ENCODE measurements at regions not wholly inside any gene's neighbourhood (a gene's known extent, or its start where the extent isn't known, plus 50 kb on each side); places are given as distances from the start of the nearest gene placed in this dataset.

DNA sequence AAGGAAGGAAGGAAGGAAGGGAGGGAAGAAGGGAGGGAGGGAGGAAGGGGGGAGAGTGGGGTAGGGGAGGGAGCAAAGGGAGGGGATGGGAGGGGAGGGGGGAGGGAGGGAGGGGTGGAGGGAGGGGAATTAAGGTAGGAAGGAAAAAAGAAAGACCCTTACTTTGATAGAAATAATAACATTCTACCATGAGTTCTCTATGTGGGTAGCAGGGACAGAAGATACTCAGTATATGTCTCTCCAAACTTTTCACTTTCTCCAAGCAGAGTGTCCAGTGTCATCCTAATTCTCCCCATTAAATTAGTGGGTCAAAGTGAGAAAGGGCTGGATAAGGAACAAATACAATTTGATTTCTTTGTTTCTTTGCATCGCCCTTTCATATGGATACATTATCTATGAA, 553.4 kb upstream of the USP15 start:
- Histone ChIP-seq H3K27ac (ENCODE audit: low read depth in 1 of 2, low read length in 2 of 2) (no peak overlapping the region), H3K9ac (ENCODE audit: low read depth in 1 of 2, low read length in 2 of 2) (no peak overlapping the region), H3K27me3 (ENCODE audit: control insufficient read depth in 4 of 4, insufficient read depth in 4 of 4, low read length in 3 of 4) (no peaks in the 10 kb centered on the region), H3K4me3 (ENCODE audit: low read depth in 1 of 3, low read length in 3 of 3) (no peak overlapping the region), H3K36me3 (ENCODE audit: control insufficient read depth in 4 of 4, insufficient read depth in 3 of 4, low read depth in 1 of 4, low read length in 3 of 4) (no peaks in the 10 kb centered on the region), H3K4me1 (ENCODE audit: control insufficient read depth in 4 of 4, insufficient read depth in 4 of 4, low read length in 3 of 4) (no peaks in the 10 kb centered on the region), H3K9me3 (ENCODE audit: control insufficient read depth in 4 of 4, low read length in 3 of 4) (no peaks in the 10 kb centered on the region)
- WGBS = 92% methylated on average over 1 of the region's 1 CpG
- TF ChIP-seq, protein P1, sequence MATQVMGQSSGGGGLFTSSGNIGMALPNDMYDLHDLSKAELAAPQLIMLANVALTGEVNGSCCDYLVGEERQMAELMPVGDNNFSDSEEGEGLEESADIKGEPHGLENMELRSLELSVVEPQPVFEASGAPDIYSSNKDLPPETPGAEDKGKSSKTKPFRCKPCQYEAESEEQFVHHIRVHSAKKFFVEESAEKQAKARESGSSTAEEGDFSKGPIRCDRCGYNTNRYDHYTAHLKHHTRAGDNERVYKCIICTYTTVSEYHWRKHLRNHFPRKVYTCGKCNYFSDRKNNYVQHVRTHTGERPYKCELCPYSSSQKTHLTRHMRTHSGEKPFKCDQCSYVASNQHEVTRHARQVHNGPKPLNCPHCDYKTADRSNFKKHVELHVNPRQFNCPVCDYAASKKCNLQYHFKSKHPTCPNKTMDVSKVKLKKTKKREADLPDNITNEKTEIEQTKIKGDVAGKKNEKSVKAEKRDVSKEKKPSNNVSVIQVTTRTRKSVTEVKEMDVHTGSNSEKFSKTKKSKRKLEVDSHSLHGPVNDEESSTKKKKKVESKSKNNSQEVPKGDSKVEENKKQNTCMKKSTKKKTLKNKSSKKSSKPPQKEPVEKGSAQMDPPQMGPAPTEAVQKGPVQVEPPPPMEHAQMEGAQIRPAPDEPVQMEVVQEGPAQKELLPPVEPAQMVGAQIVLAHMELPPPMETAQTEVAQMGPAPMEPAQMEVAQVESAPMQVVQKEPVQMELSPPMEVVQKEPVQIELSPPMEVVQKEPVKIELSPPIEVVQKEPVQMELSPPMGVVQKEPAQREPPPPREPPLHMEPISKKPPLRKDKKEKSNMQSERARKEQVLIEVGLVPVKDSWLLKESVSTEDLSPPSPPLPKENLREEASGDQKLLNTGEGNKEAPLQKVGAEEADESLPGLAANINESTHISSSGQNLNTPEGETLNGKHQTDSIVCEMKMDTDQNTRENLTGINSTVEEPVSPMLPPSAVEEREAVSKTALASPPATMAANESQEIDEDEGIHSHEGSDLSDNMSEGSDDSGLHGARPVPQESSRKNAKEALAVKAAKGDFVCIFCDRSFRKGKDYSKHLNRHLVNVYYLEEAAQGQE (IDR thresholded peaks at IDR 0.05) = no peak
- TF ChIP-seq, protein P2, sequence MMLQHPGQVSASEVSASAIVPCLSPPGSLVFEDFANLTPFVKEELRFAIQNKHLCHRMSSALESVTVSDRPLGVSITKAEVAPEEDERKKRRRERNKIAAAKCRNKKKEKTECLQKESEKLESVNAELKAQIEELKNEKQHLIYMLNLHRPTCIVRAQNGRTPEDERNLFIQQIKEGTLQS (IDR thresholded peaks at IDR 0.05) = no peak
- TF ChIP-seq RAD21 (IDR thresholded peaks at IDR 0.05) (no peak), SP1 (IDR thresholded peaks at IDR 0.05) (no peak), CTCF (IDR thresholded peaks at IDR 0.05; ENCODE audit: low read depth, low read length, missing input control) (no peak), FOXA1 (IDR thresholded peaks at IDR 0.05) (no peak), RXRA (IDR thresholded peaks at IDR 0.05) (no peak), EGR1 (IDR thresholded peaks at IDR 0.05; ENCODE audit: low read depth in 2 of 2) (no peak), TAF1 (conservative IDR thresholded peaks at IDR 0.05) (no peak), JUND (IDR thresholded peaks at IDR 0.05) (no peak), YY1 (IDR thresholded peaks at IDR 0.05) (no peak), HNF4G (IDR thresholded peaks at IDR 0.05) (no peak), FOXA2 (IDR thresholded peaks at IDR 0.05) (no peak), GABPA (IDR thresholded peaks at IDR 0.05 in 1 of 2, conservative IDR thresholded peaks at IDR 0.05 in 1 of 2) (no peak), NR2F2 (IDR thresholded peaks at IDR 0.05) (no peak), MAX (IDR thresholded peaks at IDR 0.05) (no peak)
- TF ChIP-seq, protein P3, sequence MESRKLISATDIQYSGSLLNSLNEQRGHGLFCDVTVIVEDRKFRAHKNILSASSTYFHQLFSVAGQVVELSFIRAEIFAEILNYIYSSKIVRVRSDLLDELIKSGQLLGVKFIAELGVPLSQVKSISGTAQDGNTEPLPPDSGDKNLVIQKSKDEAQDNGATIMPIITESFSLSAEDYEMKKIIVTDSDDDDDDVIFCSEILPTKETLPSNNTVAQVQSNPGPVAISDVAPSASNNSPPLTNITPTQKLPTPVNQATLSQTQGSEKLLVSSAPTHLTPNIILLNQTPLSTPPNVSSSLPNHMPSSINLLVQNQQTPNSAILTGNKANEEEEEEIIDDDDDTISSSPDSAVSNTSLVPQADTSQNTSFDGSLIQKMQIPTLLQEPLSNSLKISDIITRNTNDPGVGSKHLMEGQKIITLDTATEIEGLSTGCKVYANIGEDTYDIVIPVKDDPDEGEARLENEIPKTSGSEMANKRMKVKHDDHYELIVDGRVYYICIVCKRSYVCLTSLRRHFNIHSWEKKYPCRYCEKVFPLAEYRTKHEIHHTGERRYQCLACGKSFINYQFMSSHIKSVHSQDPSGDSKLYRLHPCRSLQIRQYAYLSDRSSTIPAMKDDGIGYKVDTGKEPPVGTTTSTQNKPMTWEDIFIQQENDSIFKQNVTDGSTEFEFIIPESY (IDR thresholded peaks at IDR 0.05) = no peak
- DNase-seq (ENCODE audit: low spot score) = no peak

DNA sequence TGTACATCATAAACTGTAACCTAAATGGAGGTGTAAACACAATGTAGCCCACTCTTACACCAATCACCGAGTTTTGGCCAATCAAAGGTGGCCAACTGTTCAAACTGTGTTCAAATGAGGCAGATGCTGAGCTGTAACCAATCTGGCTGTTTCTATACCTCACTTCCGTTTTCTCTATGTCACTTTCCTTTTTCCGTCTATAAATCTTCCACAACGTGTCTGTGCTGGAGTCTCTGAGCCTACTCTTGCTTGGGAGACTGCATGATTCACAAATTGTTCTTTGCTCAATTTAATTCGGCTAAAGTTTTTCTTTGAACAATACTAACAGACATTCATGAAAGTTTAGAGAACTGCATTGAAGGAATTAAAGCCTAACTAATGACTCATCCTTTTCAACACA, 547.1 kb upstream of the USP15 start:
- no peaks in the 10 kb centered on the region for H3K36me3 ChIP-seq (ENCODE audit: control insufficient read depth in 4 of 4, insufficient read depth in 3 of 4, low read depth in 1 of 4, low read length in 3 of 4)
- TF ChIP-seq YY1 (IDR thresholded peaks at IDR 0.05) (no peak), GABPA (IDR thresholded peaks at IDR 0.05 in 1 of 2, conservative IDR thresholded peaks at IDR 0.05 in 1 of 2) (no peak), RXRA (IDR thresholded peaks at IDR 0.05) (no peak), TAF1 (conservative IDR thresholded peaks at IDR 0.05) (no peak), EGR1 (IDR thresholded peaks at IDR 0.05; ENCODE audit: low read depth in 2 of 2) (no peak), NR2F2 (IDR thresholded peaks at IDR 0.05) (no peak), SP1 (IDR thresholded peaks at IDR 0.05) (no peak), RAD21 (IDR thresholded peaks at IDR 0.05) (no peak), MAX (IDR thresholded peaks at IDR 0.05) (no peak), HNF4A (conservative IDR thresholded peaks at IDR 0.05) (no peak)
- TF ChIP-seq, protein P2 (IDR thresholded peaks at IDR 0.05) = no peak
- TF ChIP-seq, protein P1 (IDR thresholded peaks at IDR 0.05) = no peak

More for the DNA sequence above, 547.1 kb upstream of the USP15 start:
- Histone ChIP-seq H3K27ac (ENCODE audit: low read depth in 1 of 2, low read length in 2 of 2) (no peak overlapping the region), H3K4me3 (ENCODE audit: low read depth in 1 of 3, low read length in 3 of 3) (no peak overlapping the region), H3K9ac (ENCODE audit: low read depth in 1 of 2, low read length in 2 of 2) (no peak overlapping the region), H3K9me3 (ENCODE audit: control insufficient read depth in 4 of 4, low read length in 3 of 4) (no peaks in the 10 kb centered on the region), H3K27me3 (ENCODE audit: control insufficient read depth in 4 of 4, insufficient read depth in 4 of 4, low read length in 3 of 4) (no peaks in the 10 kb centered on the region), H3K4me1 (ENCODE audit: control insufficient read depth in 4 of 4, insufficient read depth in 4 of 4, low read length in 3 of 4) (no peaks in the 10 kb centered on the region)
- WGBS = 76% methylated on average over 5 of the region's 5 CpGs
- DNase-seq (ENCODE audit: low spot score) = no peak
